Endodermal cell (in vitro differentiated cells): ENCODE measurements at regions not wholly inside any gene's neighbourhood (a gene's known extent, or its start where the extent isn't known, plus 50 kb on each side); places are given as distances from the start of the nearest gene placed in this dataset.

Experiments used
- DNase-seq: peaks from one replicate; pipeline ENCODE4 v3.0.0-alpha.2; 2017
- H3K27ac ChIP-seq: 2 replicates; pipeline ENCODE4 v1.5.1; 2013; ENCODE audit warnings: mild to moderate bottlenecking, low read depth, low read length, moderate library complexity
- H3K27me3 ChIP-seq: 2 replicates; pipeline ENCODE4 v1.6.1; 2013; ENCODE audit warnings: mild to moderate bottlenecking, low read length, moderate library complexity; ENCODE audit not compliant: insufficient read depth, control insufficient read depth, poor library complexity, severe bottlenecking
- H3K36me3 ChIP-seq: 2 replicates; pipeline ENCODE4 v1.7.0; 2013; ENCODE audit warnings: mild to moderate bottlenecking, low read length, moderate library complexity; ENCODE audit not compliant: control insufficient read depth, insufficient read depth
- H3K4me1 ChIP-seq: one replicate; pipeline ENCODE4 v1.7.0; 2013; ENCODE audit warnings: low read length; ENCODE audit not compliant: control insufficient read depth, insufficient read depth
- H3K4me3 ChIP-seq: 2 replicates; pipeline ENCODE4 v1.5.1; 2013; ENCODE audit warnings: mild to moderate bottlenecking, low read length, moderate library complexity
- H3K9ac ChIP-seq: 2 replicates; pipeline ENCODE4 v1.6.1; 2013; ENCODE audit warnings: mild to moderate bottlenecking, low read length, moderate library complexity; ENCODE audit not compliant: poor library complexity, severe bottlenecking; ENCODE audit errors: extremely low read depth
- H3K9me3 ChIP-seq: 2 replicates; pipeline ENCODE4 v1.6.1; 2013; ENCODE audit warnings: mild to moderate bottlenecking, low read length, moderate library complexity; ENCODE audit not compliant: control insufficient read depth
- H3K27ac Mint-ChIP-seq: 2 replicates; pipeline ENCODE4 v1.8.0; 2020; ENCODE audit warnings: mixed read lengths
- H3K27me3 Mint-ChIP-seq: 2 replicates; pipeline ENCODE4 v1.8.0; 2021; ENCODE audit warnings: mild to moderate bottlenecking, mixed read lengths; ENCODE audit not compliant: insufficient read depth
- H3K36me3 Mint-ChIP-seq: 2 replicates; pipeline ENCODE4 v1.8.0; 2020; ENCODE audit warnings: low read depth, mixed read lengths
- H3K4me1 Mint-ChIP-seq: 2 replicates; pipeline ENCODE4 v1.8.0; 2020; ENCODE audit warnings: mixed read lengths
- H3K4me3 Mint-ChIP-seq: 2 replicates; pipeline ENCODE4 v1.8.0; 2020; ENCODE audit warnings: mild to moderate bottlenecking, moderate library complexity, mixed read lengths
- H3K9me3 Mint-ChIP-seq: 2 replicates; pipeline ENCODE4 v1.8.0; 2020; ENCODE audit warnings: mild to moderate bottlenecking, mixed read lengths
- CTCF ChIP-seq: fragments of 200-600 bp; sonication (generic); conservative IDR thresholded peaks from 2 replicates; pipeline ENCODE4 v1.5.0; 2021; ENCODE audit warnings: antibody characterized with exemption, mild to moderate bottlenecking
- WGBS, 2 experiments: methylation state at CpG; one replicate each; pipeline versions ENCODE4 v1.1.5 to v1.1.7; 2013; ENCODE audit warnings: missing lambda C conversion rate in 2 of 2, mixed read lengths in 1 of 2; ENCODE audit not compliant: insufficient coverage in 1 of 2, insufficient read length in 1 of 2; 5-methylcytosine and 5-hydroxymethylcytosine counted together

DNA sequence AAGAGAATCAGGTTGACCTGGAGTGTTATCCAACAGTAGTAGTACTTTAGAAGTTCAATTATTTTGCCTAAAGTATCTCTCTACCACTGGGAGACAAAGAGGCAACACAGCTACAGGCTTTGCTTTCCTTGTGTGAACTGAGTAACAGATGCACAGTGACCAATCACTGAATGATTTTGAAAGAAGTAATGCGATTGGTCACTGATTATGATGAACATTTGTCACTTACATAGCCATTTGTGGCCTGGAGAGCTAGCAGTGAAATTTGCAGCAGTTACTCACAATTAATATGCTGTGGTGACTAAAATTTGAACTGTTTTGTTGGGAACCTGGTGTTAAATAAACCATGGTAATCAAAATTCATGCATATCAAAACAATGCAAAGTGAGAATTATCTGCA, 508.7 kb upstream of the DIPK2B start:
- no peak for TF ChIP-seq CTCF
- no peaks in the 10 kb centered on the region for H3K27me3 Mint-ChIP-seq

DNA sequence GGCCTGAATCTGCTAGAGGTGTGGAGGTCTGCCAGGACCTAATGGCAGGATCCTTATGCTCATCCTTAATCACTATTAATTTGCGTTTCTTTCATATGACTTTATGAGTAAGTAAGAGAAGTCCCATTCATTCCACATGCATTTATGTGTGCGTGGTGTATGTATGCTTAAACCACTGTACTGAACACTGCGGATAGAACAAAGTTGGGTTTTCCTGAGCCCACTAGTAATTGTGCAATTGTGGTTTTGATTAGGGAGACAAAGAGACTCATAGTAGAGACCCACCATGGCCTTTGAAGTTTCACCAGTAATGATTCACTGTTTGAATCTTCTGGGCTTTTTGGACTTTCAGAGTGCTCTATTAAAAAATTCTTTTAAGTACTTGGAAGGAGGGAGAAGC, 498.5 kb upstream of the DIPK2B start:
- Histone ChIP-seq H3K27ac (no peak overlapping the region), H3K4me3 (no peak overlapping the region), H3K4me1 (no peaks in the 10 kb centered on the region), H3K36me3 (no peaks in the 10 kb centered on the region), H3K9ac (no peak overlapping the region), H3K9me3 (no peaks in the 10 kb centered on the region), H3K27me3 (no peaks in the 10 kb centered on the region)
- Mint-ChIP-seq H3K4me1 (no peaks in the 10 kb centered on the region), H3K27me3 (no peaks in the 10 kb centered on the region), H3K9me3 (peaks cover 49% of the 10 kb centered on the region), H3K4me3 (no peak overlapping the region), H3K27ac (no peak overlapping the region), H3K36me3 (no peaks in the 10 kb centered on the region)
- TF ChIP-seq CTCF, result no peak
- no peak for DNase-seq
- 94% methylated on average over 3 of the region's 3 CpGs; no CpG with 5 or more reads in 1 of the 2 experiments for WGBS, 2 experiments

More for the DNA sequence above, 508.7 kb upstream of the DIPK2B start:
- Mint-ChIP-seq H3K4me1 (no peaks in the 10 kb centered on the region), H3K9me3 (peaks cover 54% of the 10 kb centered on the region), H3K36me3 (no peaks in the 10 kb centered on the region), H3K27ac (no peak overlapping the region), H3K4me3 (no peak overlapping the region)
- no peaks in the 10 kb centered on the region for H3K4me1 ChIP-seq
- no peak overlapping the region for H3K4me3 ChIP-seq
- no peak for DNase-seq
- H3K27ac ChIP-seq, result no peak overlapping the region
- no peak overlapping the region for H3K9ac ChIP-seq
- H3K9me3 ChIP-seq, result no peaks in the 10 kb centered on the region
- H3K36me3 ChIP-seq, result no peaks in the 10 kb centered on the region
- 88% methylated on average over 1 of the region's 1 CpG; no CpG with 5 or more reads in 1 of the 2 experiments for WGBS, 2 experiments
- H3K27me3 ChIP-seq, result no peaks in the 10 kb centered on the region

DNA sequence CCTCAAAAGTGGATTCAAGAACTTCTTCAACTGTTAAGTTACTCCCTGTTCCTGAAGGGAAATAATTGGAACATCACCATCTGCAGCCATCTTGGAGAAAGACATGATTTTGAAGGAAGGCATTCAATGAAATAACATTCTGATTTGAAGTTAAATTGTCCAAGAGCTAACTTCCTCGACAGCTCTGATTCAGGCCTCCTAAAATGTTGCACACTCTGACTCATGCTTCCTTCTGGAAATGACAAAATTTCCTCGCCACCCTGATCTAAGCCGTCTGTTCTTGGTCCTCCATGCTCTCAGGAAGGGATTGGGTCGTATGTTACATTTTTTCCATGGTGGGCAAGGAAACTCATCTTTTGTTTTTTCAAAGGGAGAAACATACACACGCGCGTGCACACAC, 496.9 kb upstream of the DIPK2B start:
- Histone ChIP-seq H3K4me1 (no peaks in the 10 kb centered on the region), H3K27me3 (no peaks in the 10 kb centered on the region), H3K9me3 (no peaks in the 10 kb centered on the region), H3K9ac (no peak overlapping the region), H3K4me3 (no peak overlapping the region), H3K36me3 (no peaks in the 10 kb centered on the region), H3K27ac (no peak overlapping the region)
- no peak for DNase-seq
- H3K36me3 Mint-ChIP-seq, result no peaks in the 10 kb centered on the region
- no peaks in the 10 kb centered on the region for H3K27me3 Mint-ChIP-seq
- peaks cover 38% of the 10 kb centered on the region for H3K9me3 Mint-ChIP-seq
- H3K4me3 Mint-ChIP-seq, result no peak overlapping the region
- H3K27ac Mint-ChIP-seq, result no peak overlapping the region
- H3K4me1 Mint-ChIP-seq, result no peaks in the 10 kb centered on the region
- 95% methylated on average over 4 of the region's 7 CpGs; no CpG with 5 or more reads in 1 of the 2 experiments for WGBS, 2 experiments
- TF ChIP-seq CTCF, result no peak
